GM23338 (cell line): ENCODE measurements at regions not wholly inside any gene's neighbourhood (a gene's known extent, or its start where the extent isn't known, plus 50 kb on each side); places are given as distances from the start of the nearest gene placed in this dataset.

ENCODE experiments used
- ATAC-seq: fragments of 200-7000 bp; cut with Tn5 transposase; 3 replicates; pipeline ENCODE4 v1.9.1; 2020
- DNase-seq: peaks from one replicate; pipeline ENCODE4 v3.0.0-alpha.2; 2015; ENCODE audit warnings: low spot score
- H2AFZ ChIP-seq: fragments of 200-600 bp; sonication (generic); 2 replicates; pipeline ENCODE4 v1.8.0; 2016; ENCODE audit warnings: antibody characterized with exemption, mild to moderate bottlenecking, moderate library complexity
- H3F3A ChIP-seq: fragments of 200-600 bp; sonication (generic); replicated peaks from 2 replicates; pipeline ENCODE4 v1.8.0; 2017; ENCODE audit warnings: antibody characterized with exemption, mixed run types, low read depth
- H3K27ac ChIP-seq: fragments of 200-600 bp; sonication (generic); 2 replicates; pipeline ENCODE4 v1.6.1; 2016; ENCODE audit warnings: low read depth
- H3K27me3 ChIP-seq: fragments of 200-600 bp; sonication (generic); 2 replicates; pipeline ENCODE4 v1.8.0; 2016; ENCODE audit warnings: mild to moderate bottlenecking, mixed run types, moderate library complexity; ENCODE audit not compliant: insufficient read depth
- H3K36me3 ChIP-seq: fragments of 200-600 bp; sonication (generic); 2 replicates; pipeline ENCODE4 v1.8.0; 2016; ENCODE audit warnings: mild to moderate bottlenecking; ENCODE audit not compliant: insufficient read depth
- H3K4me1 ChIP-seq: fragments of 200-600 bp; sonication (generic); 2 replicates; pipeline ENCODE4 v1.8.0; 2016; ENCODE audit warnings: mild to moderate bottlenecking, moderate library complexity; ENCODE audit not compliant: insufficient read depth
- H3K4me2 ChIP-seq: fragments of 200-600 bp; sonication (generic); 2 replicates; pipeline ENCODE4 v1.7.1; 2017; ENCODE audit warnings: mixed run types
- H3K4me3 ChIP-seq: fragments of 200-600 bp; sonication (generic); 2 replicates; pipeline ENCODE4 v1.6.1; 2016; ENCODE audit warnings: mixed run types
- H3K79me2 ChIP-seq: fragments of 200-600 bp; sonication (generic); replicated peaks from 2 replicates; pipeline ENCODE4 v1.8.0; 2017; ENCODE audit warnings: mild to moderate bottlenecking; ENCODE audit not compliant: insufficient read depth
- H3K9me2 ChIP-seq: fragments of 200-600 bp; sonication (generic); 2 replicates; pipeline ENCODE4 v1.8.0; 2017; ENCODE audit not compliant: insufficient read depth
- H4K20me1 ChIP-seq: fragments of 200-600 bp; sonication (generic); replicated peaks from 2 replicates; pipeline ENCODE4 v1.8.0; 2017; ENCODE audit warnings: mild to moderate bottlenecking; ENCODE audit not compliant: insufficient read depth
- H3K27ac Mint-ChIP-seq: 2 replicates; pipeline ENCODE4 v1.8.0; 2020; ENCODE audit warnings: inconsistent platforms, mild to moderate bottlenecking, moderate library complexity, mixed read lengths
- H3K27me3 Mint-ChIP-seq: 3 replicates; pipeline ENCODE4 v1.8.0; 2022; ENCODE audit warnings: low read depth, mild to moderate bottlenecking, moderate library complexity, mixed read lengths, inconsistent platforms; ENCODE audit not compliant: insufficient read depth, poor library complexity
- H3K36me3 Mint-ChIP-seq: 3 replicates; pipeline ENCODE4 v1.8.0; 2021; ENCODE audit warnings: low read depth, mild to moderate bottlenecking, inconsistent platforms, moderate library complexity, mixed read lengths
- H3K4me1 Mint-ChIP-seq: 3 replicates; pipeline ENCODE4 v1.8.0; 2020; ENCODE audit warnings: mild to moderate bottlenecking, inconsistent platforms, mixed read lengths
- H3K4me3 Mint-ChIP-seq: 3 replicates; pipeline ENCODE4 v1.8.0; 2021; ENCODE audit warnings: moderate library complexity, mild to moderate bottlenecking, inconsistent platforms, mixed read lengths
- H3K9me3 Mint-ChIP-seq: 3 replicates; pipeline ENCODE4 v1.8.0; 2020; ENCODE audit warnings: moderate library complexity, mild to moderate bottlenecking, inconsistent platforms, mixed read lengths
- CREB1 ChIP-seq: fragments of 250-450 bp; sonication (Bioruptor Pico); IDR thresholded peaks from 2 replicates; pipeline ENCODE4 v1.5.0; 2020; ENCODE audit warnings: low read depth, mild to moderate bottlenecking, moderate library complexity
- ETS1 ChIP-seq: IDR thresholded peaks from 2 replicates; pipeline ENCODE4 v1.6.1; 2016; ENCODE audit warnings: antibody characterized with exemption
- EZH2 ChIP-seq: fragments of 200-600 bp; sonication (generic); IDR thresholded peaks from one replicate; pipeline ENCODE4 v1.8.0; 2017; ENCODE audit warnings: antibody characterized with exemption, mild to moderate bottlenecking, low read depth; ENCODE audit not compliant: unreplicated experiment
- EZH2phosphoT487 ChIP-seq: fragments of 200-600 bp; sonication (generic); IDR thresholded peaks from one replicate; pipeline ENCODE4 v1.8.1; 2018; ENCODE audit warnings: antibody characterized with exemption; ENCODE audit not compliant: unreplicated experiment
- JUNB ChIP-seq: IDR thresholded peaks from one replicate; pipeline ENCODE4 v1.6.1; 2016; ENCODE audit warnings: antibody characterized with exemption; ENCODE audit not compliant: unreplicated experiment
- NANOG ChIP-seq: IDR thresholded peaks from 2 replicates; pipeline ENCODE4 v1.6.1; 2016; ENCODE audit warnings: antibody characterized with exemption, borderline replicate concordance
- POLR2AphosphoS5 ChIP-seq: IDR thresholded peaks from 2 replicates; pipeline ENCODE4 v1.6.1; 2016; ENCODE audit warnings: antibody characterized with exemption, low read depth
- STAT1 ChIP-seq: IDR thresholded peaks from one replicate; pipeline ENCODE4 v1.6.1; 2016; ENCODE audit warnings: antibody characterized with exemption; ENCODE audit not compliant: unreplicated experiment
- ZNF114 ChIP-seq: fragments of 250-450 bp; sonication (Bioruptor Pico); IDR thresholded peaks from 2 replicates; pipeline ENCODE4 v1.5.0; 2020; ENCODE audit warnings: mild to moderate bottlenecking, moderate library complexity
- ZNF331 ChIP-seq: fragments of 250-450 bp; sonication (Bioruptor Pico); IDR thresholded peaks from 2 replicates; pipeline ENCODE4 v1.5.0; 2020; ENCODE audit warnings: low read depth, mild to moderate bottlenecking, moderate library complexity
- TF ChIP-seq, protein P1 (sequence below): fragments of 250-450 bp; sonication (Bioruptor Pico); IDR thresholded peaks from 2 replicates; pipeline ENCODE4 v1.5.0; 2020; ENCODE audit warnings: mild to moderate bottlenecking, moderate library complexity
- TF ChIP-seq, protein P2 (sequence below), 2 experiments: fragments of 200-600 bp in 1 of 2; sonication (generic) in 1 of 2; conservative IDR thresholded peaks; 2 replicates each; pipeline versions ENCODE4 v1.5.1 to v1.6.1; 2016 to 2017; ENCODE audit warnings: antibody characterized with exemption in 2 of 2, low read depth in 2 of 2, mild to moderate bottlenecking in 2 of 2, moderate library complexity in 1 of 2
- TF ChIP-seq, protein P3 (sequence below): IDR thresholded peaks from one replicate; pipeline ENCODE4 v1.6.1; 2018; ENCODE audit warnings: antibody characterized with exemption; ENCODE audit not compliant: unreplicated experiment

GRCh38 chr11:8802251-8802650 is 108.7 kb upstream of the AKIP1 start:
- Histone ChIP-seq H3K4me3 (no peak overlapping the region), H3K9me2 (no peaks in the 10 kb centered on the region), H3K4me2 (no peak overlapping the region), H2AFZ (no peak overlapping the region), H3K27ac (no peak overlapping the region), H3K4me1 (no peaks in the 10 kb centered on the region), H3K27me3 (no peaks in the 10 kb centered on the region), H4K20me1 (no peaks in the 10 kb centered on the region), H3K79me2 (no peaks in the 10 kb centered on the region), H3F3A (no peaks in the 10 kb centered on the region), H3K36me3 (no peaks in the 10 kb centered on the region)
- ATAC-seq, result no peak
- DNase-seq, result no peak
- no peak overlapping the region for H3K4me3 Mint-ChIP-seq
- peaks cover 6% of the 10 kb centered on the region for H3K27me3 Mint-ChIP-seq
- no peak for TF ChIP-seq CREB1 (CRISPR knock-in tag)
- no peak for TF ChIP-seq POLR2AphosphoS5
- TF ChIP-seq ZNF331, result no peak
- no peak for TF ChIP-seq STAT1
- TF ChIP-seq, protein P1, sequence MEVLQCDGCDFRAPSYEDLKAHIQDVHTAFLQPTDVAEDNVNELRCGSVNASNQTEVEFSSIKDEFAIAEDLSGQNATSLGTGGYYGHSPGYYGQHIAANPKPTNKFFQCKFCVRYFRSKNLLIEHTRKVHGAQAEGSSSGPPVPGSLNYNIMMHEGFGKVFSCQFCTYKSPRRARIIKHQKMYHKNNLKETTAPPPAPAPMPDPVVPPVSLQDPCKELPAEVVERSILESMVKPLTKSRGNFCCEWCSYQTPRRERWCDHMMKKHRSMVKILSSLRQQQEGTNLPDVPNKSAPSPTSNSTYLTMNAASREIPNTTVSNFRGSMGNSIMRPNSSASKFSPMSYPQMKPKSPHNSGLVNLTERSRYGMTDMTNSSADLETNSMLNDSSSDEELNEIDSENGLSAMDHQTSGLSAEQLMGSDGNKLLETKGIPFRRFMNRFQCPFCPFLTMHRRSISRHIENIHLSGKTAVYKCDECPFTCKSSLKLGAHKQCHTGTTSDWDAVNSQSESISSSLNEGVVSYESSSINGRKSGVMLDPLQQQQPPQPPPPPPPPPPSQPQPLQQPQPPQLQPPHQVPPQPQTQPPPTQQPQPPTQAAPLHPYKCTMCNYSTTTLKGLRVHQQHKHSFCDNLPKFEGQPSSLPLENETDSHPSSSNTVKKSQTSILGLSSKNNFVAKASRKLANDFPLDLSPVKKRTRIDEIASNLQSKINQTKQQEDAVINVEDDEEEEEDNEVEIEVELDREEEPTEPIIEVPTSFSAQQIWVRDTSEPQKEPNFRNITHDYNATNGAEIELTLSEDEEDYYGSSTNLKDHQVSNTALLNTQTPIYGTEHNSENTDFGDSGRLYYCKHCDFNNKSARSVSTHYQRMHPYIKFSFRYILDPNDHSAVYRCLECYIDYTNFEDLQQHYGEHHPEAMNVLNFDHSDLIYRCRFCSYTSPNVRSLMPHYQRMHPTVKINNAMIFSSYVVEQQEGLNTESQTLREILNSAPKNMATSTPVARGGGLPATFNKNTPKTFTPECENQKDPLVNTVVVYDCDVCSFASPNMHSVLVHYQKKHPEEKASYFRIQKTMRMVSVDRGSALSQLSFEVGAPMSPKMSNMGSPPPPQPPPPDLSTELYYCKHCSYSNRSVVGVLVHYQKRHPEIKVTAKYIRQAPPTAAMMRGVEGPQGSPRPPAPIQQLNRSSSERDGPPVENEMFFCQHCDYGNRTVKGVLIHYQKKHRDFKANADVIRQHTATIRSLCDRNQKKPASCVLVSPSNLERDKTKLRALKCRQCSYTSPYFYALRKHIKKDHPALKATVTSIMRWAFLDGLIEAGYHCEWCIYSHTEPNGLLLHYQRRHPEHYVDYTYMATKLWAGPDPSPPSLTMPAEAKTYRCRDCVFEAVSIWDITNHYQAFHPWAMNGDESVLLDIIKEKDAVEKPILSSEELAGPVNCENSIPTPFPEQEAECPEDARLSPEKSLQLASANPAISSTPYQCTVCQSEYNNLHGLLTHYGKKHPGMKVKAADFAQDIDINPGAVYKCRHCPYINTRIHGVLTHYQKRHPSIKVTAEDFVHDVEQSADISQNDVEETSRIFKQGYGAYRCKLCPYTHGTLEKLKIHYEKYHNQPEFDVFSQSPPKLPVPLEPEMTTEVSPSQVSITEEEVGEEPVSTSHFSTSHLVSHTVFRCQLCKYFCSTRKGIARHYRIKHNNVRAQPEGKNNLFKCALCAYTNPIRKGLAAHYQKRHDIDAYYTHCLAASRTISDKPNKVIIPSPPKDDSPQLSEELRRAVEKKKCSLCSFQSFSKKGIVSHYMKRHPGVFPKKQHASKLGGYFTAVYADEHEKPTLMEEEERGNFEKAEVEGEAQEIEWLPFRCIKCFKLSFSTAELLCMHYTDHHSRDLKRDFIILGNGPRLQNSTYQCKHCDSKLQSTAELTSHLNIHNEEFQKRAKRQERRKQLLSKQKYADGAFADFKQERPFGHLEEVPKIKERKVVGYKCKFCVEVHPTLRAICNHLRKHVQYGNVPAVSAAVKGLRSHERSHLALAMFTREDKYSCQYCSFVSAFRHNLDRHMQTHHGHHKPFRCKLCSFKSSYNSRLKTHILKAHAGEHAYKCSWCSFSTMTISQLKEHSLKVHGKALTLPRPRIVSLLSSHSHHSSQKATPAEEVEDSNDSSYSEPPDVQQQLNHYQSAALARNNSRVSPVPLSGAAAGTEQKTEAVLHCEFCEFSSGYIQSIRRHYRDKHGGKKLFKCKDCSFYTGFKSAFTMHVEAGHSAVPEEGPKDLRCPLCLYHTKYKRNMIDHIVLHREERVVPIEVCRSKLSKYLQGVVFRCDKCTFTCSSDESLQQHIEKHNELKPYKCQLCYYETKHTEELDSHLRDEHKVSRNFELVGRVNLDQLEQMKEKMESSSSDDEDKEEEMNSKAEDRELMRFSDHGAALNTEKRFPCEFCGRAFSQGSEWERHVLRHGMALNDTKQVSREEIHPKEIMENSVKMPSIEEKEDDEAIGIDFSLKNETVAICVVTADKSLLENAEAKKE (CRISPR knock-in tag), result no peak
- no peak for TF ChIP-seq EZH2phosphoT487
- TF ChIP-seq, protein P2, sequence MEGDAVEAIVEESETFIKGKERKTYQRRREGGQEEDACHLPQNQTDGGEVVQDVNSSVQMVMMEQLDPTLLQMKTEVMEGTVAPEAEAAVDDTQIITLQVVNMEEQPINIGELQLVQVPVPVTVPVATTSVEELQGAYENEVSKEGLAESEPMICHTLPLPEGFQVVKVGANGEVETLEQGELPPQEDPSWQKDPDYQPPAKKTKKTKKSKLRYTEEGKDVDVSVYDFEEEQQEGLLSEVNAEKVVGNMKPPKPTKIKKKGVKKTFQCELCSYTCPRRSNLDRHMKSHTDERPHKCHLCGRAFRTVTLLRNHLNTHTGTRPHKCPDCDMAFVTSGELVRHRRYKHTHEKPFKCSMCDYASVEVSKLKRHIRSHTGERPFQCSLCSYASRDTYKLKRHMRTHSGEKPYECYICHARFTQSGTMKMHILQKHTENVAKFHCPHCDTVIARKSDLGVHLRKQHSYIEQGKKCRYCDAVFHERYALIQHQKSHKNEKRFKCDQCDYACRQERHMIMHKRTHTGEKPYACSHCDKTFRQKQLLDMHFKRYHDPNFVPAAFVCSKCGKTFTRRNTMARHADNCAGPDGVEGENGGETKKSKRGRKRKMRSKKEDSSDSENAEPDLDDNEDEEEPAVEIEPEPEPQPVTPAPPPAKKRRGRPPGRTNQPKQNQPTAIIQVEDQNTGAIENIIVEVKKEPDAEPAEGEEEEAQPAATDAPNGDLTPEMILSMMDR (conservative IDR thresholded peaks at IDR 0.05; ENCODE audit: low read depth in 2 of 2), result no peak
- TF ChIP-seq ETS1, result no peak
- TF ChIP-seq, protein P3, sequence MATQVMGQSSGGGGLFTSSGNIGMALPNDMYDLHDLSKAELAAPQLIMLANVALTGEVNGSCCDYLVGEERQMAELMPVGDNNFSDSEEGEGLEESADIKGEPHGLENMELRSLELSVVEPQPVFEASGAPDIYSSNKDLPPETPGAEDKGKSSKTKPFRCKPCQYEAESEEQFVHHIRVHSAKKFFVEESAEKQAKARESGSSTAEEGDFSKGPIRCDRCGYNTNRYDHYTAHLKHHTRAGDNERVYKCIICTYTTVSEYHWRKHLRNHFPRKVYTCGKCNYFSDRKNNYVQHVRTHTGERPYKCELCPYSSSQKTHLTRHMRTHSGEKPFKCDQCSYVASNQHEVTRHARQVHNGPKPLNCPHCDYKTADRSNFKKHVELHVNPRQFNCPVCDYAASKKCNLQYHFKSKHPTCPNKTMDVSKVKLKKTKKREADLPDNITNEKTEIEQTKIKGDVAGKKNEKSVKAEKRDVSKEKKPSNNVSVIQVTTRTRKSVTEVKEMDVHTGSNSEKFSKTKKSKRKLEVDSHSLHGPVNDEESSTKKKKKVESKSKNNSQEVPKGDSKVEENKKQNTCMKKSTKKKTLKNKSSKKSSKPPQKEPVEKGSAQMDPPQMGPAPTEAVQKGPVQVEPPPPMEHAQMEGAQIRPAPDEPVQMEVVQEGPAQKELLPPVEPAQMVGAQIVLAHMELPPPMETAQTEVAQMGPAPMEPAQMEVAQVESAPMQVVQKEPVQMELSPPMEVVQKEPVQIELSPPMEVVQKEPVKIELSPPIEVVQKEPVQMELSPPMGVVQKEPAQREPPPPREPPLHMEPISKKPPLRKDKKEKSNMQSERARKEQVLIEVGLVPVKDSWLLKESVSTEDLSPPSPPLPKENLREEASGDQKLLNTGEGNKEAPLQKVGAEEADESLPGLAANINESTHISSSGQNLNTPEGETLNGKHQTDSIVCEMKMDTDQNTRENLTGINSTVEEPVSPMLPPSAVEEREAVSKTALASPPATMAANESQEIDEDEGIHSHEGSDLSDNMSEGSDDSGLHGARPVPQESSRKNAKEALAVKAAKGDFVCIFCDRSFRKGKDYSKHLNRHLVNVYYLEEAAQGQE, result no peak
- no peak for TF ChIP-seq JUNB
- TF ChIP-seq NANOG, result no peak
- TF ChIP-seq ZNF114, result no peak
- no peak for TF ChIP-seq EZH2
- H3K36me3 Mint-ChIP-seq, result no peaks in the 10 kb centered on the region
- H3K27ac Mint-ChIP-seq, result no peak overlapping the region
- no peaks in the 10 kb centered on the region for H3K9me3 Mint-ChIP-seq
- H3K4me1 Mint-ChIP-seq, result peaks cover 14% of the 10 kb centered on the region
